Stimulated activated CD8-positive, alpha-beta memory T cell treated with anti-CD3 and anti-CD28 coated beads, Interleukin-15, amount 100 ng/mL, for 1 hour (primary cell): ENCODE measurements at regions not wholly inside any gene's neighbourhood (a gene's known extent, or its start where the extent isn't known, plus 50 kb on each side); places are given as distances from the start of the nearest gene placed in this dataset.

ENCODE experiments used
- DNase-seq: peaks from one replicate; pipeline ENCODE4 v3.0.0-alpha.2; 2020; ENCODE audit warnings: low read depth

GRCh38 chr11:70535191-70535971 lies 137.1 kb downstream of the CTTN start:
- no peak for DNase-seq

- DNase-seq: no peak
Measured at GRCh38 chr11:70536051-70536877, 137.9 kb downstream of the CTTN start.

DNA sequence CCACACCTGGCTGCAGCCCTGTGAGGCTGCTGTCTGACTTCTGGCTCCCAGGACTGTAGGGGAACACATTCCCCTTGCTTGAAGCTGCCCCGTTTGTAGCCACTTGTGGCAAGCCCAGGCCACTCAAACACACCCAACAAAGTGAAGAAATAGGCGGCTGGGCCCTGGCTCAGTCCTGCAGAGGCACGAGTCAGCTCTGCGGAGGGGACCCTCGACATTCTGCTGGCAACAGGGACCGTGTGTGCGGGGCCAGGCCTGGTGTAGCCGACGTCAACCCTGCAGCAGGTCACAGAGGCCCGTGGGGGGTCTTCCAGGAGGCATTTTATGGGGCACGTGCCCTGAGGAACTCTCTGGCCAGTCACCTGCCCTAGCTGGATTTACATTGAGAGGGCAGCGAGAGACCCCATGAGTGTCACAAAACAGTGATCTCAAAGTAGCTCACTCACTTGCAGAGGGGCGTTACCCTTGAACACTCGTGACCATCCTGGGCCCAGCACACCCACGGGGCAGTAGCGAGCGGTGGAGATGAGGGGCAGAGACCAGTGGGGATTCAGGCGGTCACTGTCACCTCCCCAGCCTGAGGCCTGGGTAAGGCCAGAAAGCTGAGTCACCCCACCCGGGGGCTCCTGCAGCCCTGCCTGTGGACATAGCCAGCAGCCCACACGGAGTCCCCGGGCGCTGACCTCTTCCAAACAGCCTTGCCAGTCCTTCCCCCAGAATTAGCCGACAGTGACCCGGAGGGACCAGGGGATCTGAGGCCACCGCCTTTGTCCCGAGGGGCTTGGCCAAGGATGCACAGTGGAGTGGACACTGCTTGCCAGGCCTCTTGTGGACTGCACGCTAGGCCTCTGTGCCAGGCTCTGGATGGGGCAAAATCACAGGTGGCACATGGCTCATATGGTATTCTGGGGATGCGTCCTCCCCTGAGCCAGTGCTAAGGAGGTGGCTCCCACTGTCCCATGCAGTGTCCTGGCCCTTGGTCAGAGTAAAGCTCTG lies 139.5 kb downstream of the CTTN start:
- no peak for DNase-seq

- DNase-seq: no peak
Measured at GRCh38 chr11:70538641-70539359, 140.5 kb downstream of the CTTN start.

DNA sequence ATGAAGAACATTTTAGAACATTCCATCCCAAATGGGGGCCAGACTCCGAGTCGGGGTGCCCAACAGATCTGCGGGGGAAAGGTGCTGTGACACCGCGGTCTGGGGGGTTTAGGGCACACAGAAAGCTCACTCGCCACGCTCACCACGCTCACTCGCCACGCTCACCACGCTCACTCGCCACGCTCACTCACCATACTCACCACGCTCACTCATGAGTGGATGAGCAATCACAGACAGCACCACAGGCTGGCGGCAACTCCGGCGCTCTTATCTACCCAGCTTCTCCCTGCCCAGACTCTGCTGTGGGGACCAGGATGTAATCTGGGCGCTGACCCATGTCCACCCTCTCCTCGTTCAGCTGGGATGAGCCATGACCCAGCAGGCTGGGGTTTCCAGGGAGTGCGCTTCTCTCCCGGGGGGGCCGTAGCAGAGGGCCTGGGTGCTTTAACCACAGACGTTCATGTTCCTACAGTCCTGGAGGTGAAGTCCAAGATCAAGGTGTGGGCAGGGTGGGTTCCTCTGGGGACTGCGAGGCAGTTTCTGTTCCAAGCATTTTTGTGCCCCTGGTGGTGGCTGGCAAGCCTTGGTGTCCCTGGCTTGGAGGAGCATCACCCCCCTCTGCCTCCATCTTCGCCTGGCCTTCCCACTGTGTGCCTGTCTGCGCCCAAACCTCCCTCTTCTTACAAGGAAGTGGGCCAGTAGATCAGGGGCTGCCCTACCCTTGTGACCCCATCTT lies 141.2 kb downstream of the CTTN start:
- DNase-seq: no peak

- no peak for DNase-seq
Measured at GRCh38 chr11:70540196-70540595, 141.9 kb downstream of the CTTN start.

DNA sequence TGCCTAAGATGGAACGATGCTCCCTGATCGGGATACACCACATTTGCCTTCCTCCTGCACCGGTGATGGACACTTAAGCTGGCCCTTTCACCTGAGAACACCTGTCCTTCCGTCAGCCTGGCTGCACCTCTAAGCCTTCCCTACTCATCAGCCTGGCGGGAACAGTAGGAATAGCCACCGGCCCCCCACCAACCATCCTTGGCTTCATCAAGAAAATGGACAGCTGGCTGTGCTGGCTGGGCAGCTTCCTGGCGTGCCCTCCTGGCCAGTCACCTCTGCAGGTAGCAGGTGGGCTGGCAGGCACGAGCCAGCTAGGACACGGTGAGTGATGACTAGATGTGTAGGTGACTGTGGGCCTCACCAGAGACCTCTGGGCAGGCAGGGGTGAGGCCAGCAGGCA lies 142.8 kb downstream of the CTTN start:
- DNase-seq: no peak

DNA sequence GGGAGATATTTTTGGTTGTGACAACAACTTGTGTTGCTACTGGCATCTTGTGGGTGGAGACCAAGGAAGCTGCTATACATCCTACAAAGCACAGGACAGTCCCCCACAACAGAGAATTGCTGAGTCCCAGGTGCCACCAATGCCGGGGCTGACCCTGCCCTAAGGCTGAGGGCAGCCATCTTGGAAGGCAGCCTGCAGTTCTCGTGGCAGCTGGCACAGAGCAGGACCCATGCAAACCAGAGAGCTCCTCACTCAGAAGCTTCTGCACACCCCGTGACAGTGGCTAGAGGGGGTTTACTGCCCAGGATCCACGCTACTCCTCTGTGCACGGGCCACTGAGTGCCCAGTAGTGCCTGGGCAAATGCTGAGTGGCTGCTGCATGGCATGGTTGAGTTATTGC lies 143.4 kb downstream of the CTTN start:
- DNase-seq: no peak

DNA sequence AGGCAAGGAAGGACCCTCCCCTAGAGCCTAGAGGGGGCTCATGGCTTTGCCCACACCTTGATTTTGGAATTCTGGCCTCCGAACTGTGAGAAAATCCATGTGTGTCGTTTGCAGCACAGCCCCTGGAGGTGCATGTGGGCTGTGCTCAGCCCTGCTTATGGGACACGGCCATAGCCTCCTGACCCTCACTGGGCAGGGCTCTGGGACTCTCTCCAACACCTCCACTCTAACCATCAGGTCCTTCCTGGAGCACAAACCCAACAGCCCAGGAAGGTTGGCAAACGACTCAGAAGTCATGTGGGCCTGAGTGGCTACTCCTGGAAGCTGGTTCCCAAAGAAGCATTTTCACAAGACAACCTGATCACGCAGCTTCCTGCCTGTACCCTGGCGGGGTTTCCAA lies 144.1 kb downstream of the CTTN start:
- no peak for DNase-seq

DNA sequence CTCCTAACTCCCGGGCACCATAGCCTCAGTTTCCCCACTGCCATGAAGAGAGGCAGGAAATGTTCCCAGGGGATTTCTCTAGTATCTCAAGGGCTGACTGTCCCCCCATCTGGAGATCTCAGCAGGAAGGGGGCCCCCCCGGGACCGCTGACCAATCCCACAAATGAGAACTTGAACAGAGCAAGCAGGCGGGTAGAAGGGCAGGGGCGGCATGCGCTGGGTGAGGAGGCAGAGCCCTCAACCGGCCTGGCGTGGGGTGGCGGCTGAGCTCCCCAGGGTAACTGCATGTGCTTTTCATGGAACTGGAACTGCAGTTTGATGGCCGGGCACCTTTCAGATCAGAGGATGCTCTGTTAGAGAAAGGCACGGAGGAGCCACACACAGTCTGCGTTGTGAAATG lies 144.5 kb downstream of the CTTN start:
- DNase-seq: no peak

DNA sequence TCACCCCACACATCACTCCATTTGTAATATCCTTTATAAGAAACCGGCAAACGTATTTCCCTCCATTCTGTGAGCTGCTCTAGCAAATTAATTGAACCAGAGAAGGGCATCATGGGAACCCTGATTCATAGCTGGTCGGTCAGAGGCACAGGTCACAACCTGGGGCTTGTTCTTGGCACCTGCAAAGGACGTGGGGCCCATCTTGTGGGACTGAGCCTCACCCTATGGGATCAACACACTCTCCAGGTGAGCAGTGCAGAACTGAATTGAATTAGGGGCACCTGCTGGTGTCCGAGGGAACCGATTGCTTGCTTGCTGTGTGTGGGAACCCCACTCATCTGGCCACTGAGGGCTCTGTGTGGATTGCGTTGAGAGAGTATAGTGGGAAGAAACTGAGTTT lies 145.3 kb downstream of the CTTN start:
- DNase-seq: no peak

DNA sequence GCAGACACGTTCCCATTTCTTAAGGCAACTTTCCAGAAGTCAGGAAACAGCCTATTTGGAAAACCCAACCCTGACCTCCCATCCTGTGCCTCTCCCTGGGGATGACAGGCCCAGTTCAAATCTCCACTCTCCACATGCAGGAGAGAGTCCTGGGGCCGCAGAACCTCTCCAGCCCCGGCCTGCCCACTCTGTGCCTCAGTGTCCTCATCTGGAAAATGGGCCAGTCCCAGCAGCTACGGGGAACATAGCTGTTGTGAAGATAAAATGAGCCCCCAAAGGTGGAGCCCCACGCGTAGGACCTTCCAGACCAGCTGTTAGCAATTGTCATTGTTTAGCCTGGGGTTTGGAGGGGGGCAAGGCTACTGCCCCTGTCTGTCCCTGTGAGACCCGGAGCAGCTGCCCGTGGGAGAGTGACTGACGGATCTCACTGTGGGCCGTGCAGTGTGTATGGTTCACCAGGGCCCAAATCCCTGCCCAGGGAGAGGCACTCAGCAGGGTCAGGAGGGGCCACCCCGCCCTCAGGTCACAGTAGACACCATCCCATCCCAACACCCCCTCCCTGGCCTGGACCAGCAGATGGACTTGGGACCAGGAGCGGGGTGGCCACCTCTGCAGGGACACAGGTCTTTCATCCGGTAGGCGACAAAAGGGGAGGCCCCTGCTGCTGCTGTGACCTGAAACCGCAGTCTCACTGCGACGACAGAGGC lies 145.9 kb downstream of the CTTN start:
- no peak for DNase-seq

GRCh38 chr11:70544774-70545609 lies 146.7 kb downstream of the CTTN start:
- DNase-seq: no peak

DNA sequence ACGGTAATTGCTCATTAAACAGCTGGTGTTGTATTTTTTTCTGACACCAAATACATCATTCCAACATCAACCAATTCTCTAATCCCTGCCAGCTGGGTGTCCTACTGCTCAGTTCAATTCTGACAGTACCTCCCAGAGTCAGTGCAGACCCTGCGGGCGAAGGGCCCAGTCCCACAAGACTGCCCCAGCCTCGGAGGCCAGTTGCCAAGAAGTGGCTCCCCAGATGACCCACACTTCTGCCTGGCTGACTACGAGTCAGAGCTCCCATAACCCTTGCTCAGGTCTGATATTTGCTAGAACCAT lies 147.2 kb downstream of the CTTN start:
- DNase-seq: no peak

DNA sequence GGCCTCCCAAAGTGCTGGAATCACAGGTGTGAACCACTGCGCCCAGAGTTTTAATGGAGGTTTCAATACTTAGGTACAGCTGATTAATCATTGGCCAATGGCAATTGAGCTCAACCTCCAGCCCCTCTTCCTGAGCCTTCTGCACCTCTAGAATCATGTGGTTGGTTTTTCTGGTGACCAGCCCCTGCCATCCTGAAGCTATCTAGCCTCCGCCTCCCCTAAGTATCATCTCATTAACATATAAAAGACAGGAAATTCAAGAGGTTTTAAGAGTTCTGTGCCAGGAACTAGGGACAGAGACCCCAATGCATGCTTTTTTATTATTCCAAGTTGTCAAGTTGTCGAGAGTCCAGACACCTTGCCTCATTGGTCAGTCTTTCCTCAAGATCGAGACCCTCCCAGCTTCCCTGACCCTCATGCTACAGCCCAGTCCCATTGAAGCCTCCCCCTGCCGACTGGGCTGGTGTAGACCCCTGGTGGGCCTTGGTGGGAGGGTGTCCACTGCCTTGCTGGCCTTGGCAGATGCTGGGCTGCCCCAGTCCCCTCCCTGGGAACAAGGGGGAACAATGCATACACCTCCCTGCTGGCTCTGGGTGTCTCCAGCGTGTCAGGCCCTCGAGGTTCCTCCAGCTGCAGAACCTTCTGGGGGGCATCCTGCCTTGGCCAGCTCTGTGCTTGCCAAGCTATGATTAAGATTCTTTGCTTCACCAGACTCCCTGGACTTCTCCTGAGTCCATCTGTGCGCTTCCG lies 148.0 kb downstream of the CTTN start:
- no peak for DNase-seq

GRCh38 chr11:70547386-70547785 lies 149.1 kb downstream of the CTTN start:
- DNase-seq: no peak

- no peak for DNase-seq
Measured at GRCh38 chr11:70547821-70548670, 149.7 kb downstream of the CTTN start.

DNA sequence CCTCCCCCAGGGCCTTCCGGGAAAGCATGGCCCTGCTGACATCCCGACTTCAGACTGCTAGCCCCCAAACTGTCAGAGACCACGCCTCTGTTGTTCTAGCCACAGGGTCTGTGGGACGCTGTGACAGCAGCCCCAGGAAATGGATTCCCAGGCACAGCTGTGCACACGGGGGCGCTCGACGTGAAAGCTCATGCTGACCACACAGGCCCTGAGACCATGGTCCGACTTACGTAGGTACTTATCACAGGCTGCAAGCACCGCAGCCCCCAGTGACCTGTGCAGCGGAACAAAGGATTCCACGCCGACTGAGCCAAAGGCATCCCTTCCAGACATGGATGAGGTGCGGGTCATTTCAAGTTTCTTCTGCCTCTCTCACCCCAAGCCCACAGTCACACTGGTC lies 150.6 kb downstream of the CTTN start:
- no peak for DNase-seq
